Spleen (tissue), 7 donors: ENCODE measurements at regions not wholly inside any gene's neighbourhood (a gene's known extent, or its start where the extent isn't known, plus 50 kb on each side); places are given as distances from the start of the nearest gene placed in this dataset.

Experiments
- CTCF ChIP-seq, 11 experiments: fragments of 200-600 bp in 7 of 11; fragments of 450-650 bp in 4 of 11; sonication (generic) in 4 of 11; IDR thresholded peaks in 8 of 11; conservative IDR thresholded peaks in 3 of 11; 1 replicate in 7 of 11; 2 replicates in 4 of 11; pipeline versions ENCODE4 v1.4.0 to v1.8.0; 2016 to 2021; ENCODE audit warnings: antibody characterized with exemption in 11 of 11, inconsistent platforms in 4 of 11, mild to moderate bottlenecking in 1 of 11
- POLR2A ChIP-seq, 3 donors: fragments of 450-650 bp; IDR thresholded peaks; one replicate each; pipeline ENCODE4 v1.5.1; 2017; ENCODE audit warnings: antibody characterized with exemption in 3 of 3, mild to moderate bottlenecking in 1 of 3
- POLR2AphosphoS5 ChIP-seq, 3 donors: sonication (generic); formaldehyde crosslinking; IDR thresholded peaks; one replicate each; pipeline ENCODE4 v1.5.1; 2017; ENCODE audit warnings: antibody characterized with exemption in 3 of 3
- donor health status: DM: no; HTN: no; CAD: no; lungs with moderate emphysema.
- donor health status: DM: no; HTN: no; CAD: no.
- donor health status: DM: no; HTN: no; CAD: no.

DNA sequence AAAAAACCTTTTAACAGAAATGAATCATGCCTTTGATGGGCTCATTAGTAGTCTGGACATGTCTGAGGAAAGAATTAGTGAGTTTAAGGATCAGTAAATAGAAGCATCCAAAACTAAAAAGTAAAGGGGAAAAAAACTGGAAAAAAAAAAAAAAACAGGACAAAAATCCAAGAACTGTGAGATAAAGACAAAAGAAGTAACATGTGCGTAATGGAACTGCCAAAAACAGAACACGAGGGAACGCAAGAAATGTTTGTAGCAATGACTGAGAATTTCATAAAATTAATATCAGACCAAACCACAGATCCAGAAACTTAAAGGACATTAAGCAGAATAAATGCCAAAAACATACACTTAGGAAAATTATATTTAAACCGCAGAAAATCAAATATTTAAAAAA, 77.4 kb downstream of the MS4A13 start:
- TF ChIP-seq POLR2AphosphoS5 (IDR thresholded peaks at IDR 0.05) (no peak), CTCF (IDR thresholded peaks at IDR 0.05 in 8 of 11, conservative IDR thresholded peaks at IDR 0.05 in 3 of 11) (no peak), POLR2A (IDR thresholded peaks at IDR 0.05) (no peak)
